CD4-positive, alpha-beta memory T cell (primary cell): ENCODE measurements at regions not wholly inside any gene's neighbourhood (a gene's known extent, or its start where the extent isn't known, plus 50 kb on each side); places are given as distances from the start of the nearest gene placed in this dataset.

Source experiments
- CTCF ChIA-PET: fragments of 350-600 bp; sonication (Branson Sonifier 250); formaldehyde crosslinking; loops from one replicate; lab custom pipeline; 2021; ENCODE audit warnings: inconsistent platforms; ENCODE audit not compliant: partially characterized antibody; lab: Charles Lee
- POLR2A ChIA-PET: fragments of 350-600 bp; sonication (Branson Sonifier 250); formaldehyde crosslinking; loops from one replicate; lab custom pipeline; 2021; ENCODE audit not compliant: partially characterized antibody; lab: Charles Lee
- DNase-seq, 5 donors: peaks; one replicate each; pipeline versions ENCODE4 v3.0.0 to v3.0.0-alpha.2; 2020 to 2022; ENCODE audit warnings: mixed read lengths in 1 of 5
- H3K27ac ChIP-seq: one replicate; pipeline ENCODE4 v1.7.0; 2013; ENCODE audit warnings: low read depth, low read length
- H3K27me3 ChIP-seq: 2 replicates; pipeline ENCODE4 v1.7.0; 2013; ENCODE audit warnings: mild to moderate bottlenecking, low read length, moderate library complexity; ENCODE audit not compliant: insufficient read depth
- H3K36me3 ChIP-seq: 2 replicates; pipeline ENCODE4 v1.7.0; 2013; ENCODE audit warnings: mild to moderate bottlenecking, low read length, moderate library complexity; ENCODE audit not compliant: insufficient read depth
- H3K4me1 ChIP-seq: 2 replicates; pipeline ENCODE4 v1.7.0; 2013; ENCODE audit warnings: mild to moderate bottlenecking, low read length, moderate library complexity; ENCODE audit not compliant: insufficient read depth
- H3K4me3 ChIP-seq, 2 donors: one replicate each; pipeline ENCODE4 v1.7.0; 2013; ENCODE audit warnings: low read length in 2 of 2, mild to moderate bottlenecking in 1 of 2
- H3K9me3 ChIP-seq, 2 donors: one replicate each; pipeline ENCODE4 v1.7.0; 2013; ENCODE audit warnings: low read length in 2 of 2, control low read depth in 1 of 2; ENCODE audit not compliant: control insufficient read depth in 1 of 2
- H3K27ac Mint-ChIP-seq, 7 donors: one replicate each; pipeline ENCODE4 v1.8.0; 2020 to 2021; ENCODE audit warnings: mixed read lengths in 7 of 7, mild to moderate bottlenecking in 6 of 7, inconsistent platforms in 3 of 7, moderate library complexity in 3 of 7
- H3K27me3 Mint-ChIP-seq, 2 donors: one replicate each; pipeline ENCODE4 v1.8.0; 2020 to 2021; ENCODE audit warnings: mixed read lengths in 2 of 2
- H3K36me3 Mint-ChIP-seq, 2 donors: one replicate each; pipeline ENCODE4 v1.8.0; 2020 to 2021; ENCODE audit warnings: mixed read lengths in 2 of 2, inconsistent platforms in 1 of 2, mild to moderate bottlenecking in 1 of 2
- H3K4me1 Mint-ChIP-seq, 4 donors: one replicate each; pipeline ENCODE4 v1.8.0; 2020 to 2021; ENCODE audit warnings: mixed read lengths in 4 of 4, mild to moderate bottlenecking in 1 of 4
- H3K4me3 Mint-ChIP-seq, 8 donors: one replicate each; pipeline ENCODE4 v1.8.0; 2020 to 2021; ENCODE audit warnings: mixed read lengths in 8 of 8, mild to moderate bottlenecking in 7 of 8, moderate library complexity in 6 of 8, inconsistent platforms in 3 of 8
- H3K9me3 Mint-ChIP-seq, 8 donors: one replicate each; pipeline ENCODE4 v1.8.0; 2020 to 2021; ENCODE audit warnings: mixed read lengths in 8 of 8, mild to moderate bottlenecking in 5 of 8, inconsistent platforms in 3 of 8, moderate library complexity in 1 of 8
- intact Hi-C: fragments of 100-400 bp; cut with micrococcal nuclease; formaldehyde crosslinking; loops from one replicate; pipeline ENCODE4 v1.15.1; 2023

- H3K27ac Mint-ChIP-seq: no peak overlapping the region
- no peak for DNase-seq
- POLR2A ChIA-PET: no interaction called here
- no peaks in the 10 kb centered on the region for H3K9me3 ChIP-seq
- CTCF ChIA-PET: no interaction called here
- intact Hi-C loops: no loop called here
- H3K27ac ChIP-seq: no peak overlapping the region
- peaks cover 0 to 4% (median 0%) of the 10 kb centered on the region in 8 donors for H3K9me3 Mint-ChIP-seq
- no peaks in the 10 kb centered on the region for H3K27me3 ChIP-seq
- no peaks in the 10 kb centered on the region for H3K4me1 Mint-ChIP-seq
- H3K4me1 ChIP-seq: no peaks in the 10 kb centered on the region
- H3K36me3 Mint-ChIP-seq: no peaks in the 10 kb centered on the region
- H3K36me3 ChIP-seq: no peaks in the 10 kb centered on the region
- H3K27me3 Mint-ChIP-seq: no peaks in the 10 kb centered on the region
- H3K4me3 ChIP-seq: no peak overlapping the region
- no peak overlapping the region for H3K4me3 Mint-ChIP-seq
Observed at GRCh38 chr1:239239529-239239928, 146.8 kb upstream of the CHRM3 start.

- CTCF ChIA-PET: no interaction called here
- DNase-seq: no peak
- H3K36me3 Mint-ChIP-seq: no peaks in the 10 kb centered on the region
- H3K4me3 Mint-ChIP-seq: no peak overlapping the region
- POLR2A ChIA-PET: no interaction called here
- no peaks in the 10 kb centered on the region for H3K27me3 Mint-ChIP-seq
- no peaks in the 10 kb centered on the region for H3K4me1 Mint-ChIP-seq
- H3K9me3 Mint-ChIP-seq: peaks cover 0 to 4% (median 0%) of the 10 kb centered on the region in 8 donors
- Histone ChIP-seq H3K4me3 (no peak overlapping the region), H3K36me3 (no peaks in the 10 kb centered on the region), H3K4me1 (no peaks in the 10 kb centered on the region), H3K27ac (no peak overlapping the region), H3K9me3 (no peaks in the 10 kb centered on the region), H3K27me3 (no peaks in the 10 kb centered on the region)
- intact Hi-C loops: no loop called here
- no peak overlapping the region for H3K27ac Mint-ChIP-seq
Observed at GRCh38 chr1:239237912-239238311, 148.5 kb upstream of the CHRM3 start.

- Mint-ChIP-seq H3K4me3 (no peak overlapping the region), H3K36me3 (no peaks in the 10 kb centered on the region), H3K27me3 (no peaks in the 10 kb centered on the region), H3K4me1 (no peaks in the 10 kb centered on the region), H3K27ac (no peak overlapping the region), H3K9me3 (peaks cover 0 to 3% (median 0%) of the 10 kb centered on the region in 8 donors)
- Histone ChIP-seq H3K4me3 (no peak overlapping the region), H3K36me3 (no peaks in the 10 kb centered on the region), H3K27ac (no peak overlapping the region), H3K4me1 (no peaks in the 10 kb centered on the region), H3K9me3 (no peaks in the 10 kb centered on the region), H3K27me3 (no peaks in the 10 kb centered on the region)
- ChIA-PET CTCF (no interaction called here), POLR2A (no interaction called here)
- intact Hi-C loops: no loop called here
- DNase-seq: no peak
Observed at GRCh38 chr1:239233626-239234025, 152.7 kb upstream of the CHRM3 start.

GRCh38 chr1:239232921-239233320 is 153.4 kb upstream of the CHRM3 start:
- no peaks in the 10 kb centered on the region for H3K4me1 Mint-ChIP-seq
- Histone ChIP-seq H3K27me3 (no peaks in the 10 kb centered on the region), H3K36me3 (no peaks in the 10 kb centered on the region), H3K9me3 (no peaks in the 10 kb centered on the region), H3K4me3 (no peak overlapping the region), H3K27ac (no peak overlapping the region), H3K4me1 (no peaks in the 10 kb centered on the region)
- H3K27ac Mint-ChIP-seq: no peak overlapping the region
- H3K36me3 Mint-ChIP-seq: no peaks in the 10 kb centered on the region
- ChIA-PET CTCF (no interaction called here), POLR2A (no interaction called here)
- H3K9me3 Mint-ChIP-seq: peaks cover 0 to 3% (median 0%) of the 10 kb centered on the region in 8 donors
- no peak overlapping the region for H3K4me3 Mint-ChIP-seq
- intact Hi-C loops: no loop called here
- H3K27me3 Mint-ChIP-seq: no peaks in the 10 kb centered on the region
- DNase-seq: no peak

GRCh38 chr1:239228451-239228850 is 157.9 kb upstream of the CHRM3 start:
- Histone ChIP-seq H3K4me3 (no peak overlapping the region), H3K4me1 (no peaks in the 10 kb centered on the region), H3K9me3 (no peaks in the 10 kb centered on the region), H3K27me3 (no peaks in the 10 kb centered on the region), H3K27ac (no peak overlapping the region), H3K36me3 (no peaks in the 10 kb centered on the region)
- H3K27ac Mint-ChIP-seq: no peak overlapping the region
- H3K36me3 Mint-ChIP-seq: no peaks in the 10 kb centered on the region
- intact Hi-C loops: no loop called here
- peaks cover 3 to 28% (median 16%) of the 10 kb centered on the region in 8 donors for H3K9me3 Mint-ChIP-seq
- H3K4me3 Mint-ChIP-seq: no peak overlapping the region
- no peaks in the 10 kb centered on the region for H3K4me1 Mint-ChIP-seq
- ChIA-PET CTCF (no interaction called here), POLR2A (no interaction called here)
- H3K27me3 Mint-ChIP-seq: no peaks in the 10 kb centered on the region
- DNase-seq: no peak

GRCh38 chr1:239225396-239225795 is 161.0 kb upstream of the CHRM3 start:
- CTCF ChIA-PET: no interaction called here
- peaks cover 0 to 48% (median 25%) of the 10 kb centered on the region in 8 donors for H3K9me3 Mint-ChIP-seq
- no peaks in the 10 kb centered on the region for H3K27me3 Mint-ChIP-seq
- DNase-seq: no peak
- H3K4me1 Mint-ChIP-seq: no peaks in the 10 kb centered on the region
- H3K4me1 ChIP-seq: no peaks in the 10 kb centered on the region
- no peak overlapping the region for H3K4me3 ChIP-seq
- H3K27me3 ChIP-seq: no peaks in the 10 kb centered on the region
- POLR2A ChIA-PET: no interaction called here
- H3K36me3 ChIP-seq: no peaks in the 10 kb centered on the region
- no peak overlapping the region for H3K4me3 Mint-ChIP-seq
- H3K9me3 ChIP-seq: no peaks in the 10 kb centered on the region
- intact Hi-C loops: no loop called here
- no peaks in the 10 kb centered on the region for H3K36me3 Mint-ChIP-seq
- H3K27ac Mint-ChIP-seq: no peak overlapping the region
- no peak overlapping the region for H3K27ac ChIP-seq

GRCh38 chr1:239224100-239224499 is 162.3 kb upstream of the CHRM3 start:
- no peaks in the 10 kb centered on the region for H3K4me1 Mint-ChIP-seq
- intact Hi-C loops: no loop called here

GRCh38 chr1:239222999-239223398 is 163.4 kb upstream of the CHRM3 start:
- peaks cover 0 to 56% (median 26%) of the 10 kb centered on the region in 8 donors for H3K9me3 Mint-ChIP-seq
- POLR2A ChIA-PET: no interaction called here

More at GRCh38 chr1:239224100-239224499, 162.3 kb upstream of the CHRM3 start:
- Mint-ChIP-seq H3K27ac (no peak overlapping the region), H3K9me3 (peaks cover 0 to 56% (median 26%) of the 10 kb centered on the region in 8 donors), H3K27me3 (no peaks in the 10 kb centered on the region), H3K36me3 (no peaks in the 10 kb centered on the region), H3K4me3 (no peak overlapping the region)
- Histone ChIP-seq H3K27me3 (no peaks in the 10 kb centered on the region), H3K4me1 (no peaks in the 10 kb centered on the region), H3K4me3 (no peak overlapping the region), H3K9me3 (no peaks in the 10 kb centered on the region), H3K27ac (no peak overlapping the region), H3K36me3 (no peaks in the 10 kb centered on the region)
- ChIA-PET POLR2A (no interaction called here), CTCF (no interaction called here)
- DNase-seq: no peak

More at GRCh38 chr1:239222999-239223398, 163.4 kb upstream of the CHRM3 start:
- CTCF ChIA-PET: no interaction called here
- Mint-ChIP-seq H3K4me1 (no peaks in the 10 kb centered on the region), H3K4me3 (no peak overlapping the region), H3K36me3 (no peaks in the 10 kb centered on the region), H3K27ac (no peak overlapping the region), H3K27me3 (no peaks in the 10 kb centered on the region)
- Histone ChIP-seq H3K9me3 (no peaks in the 10 kb centered on the region), H3K4me1 (no peaks in the 10 kb centered on the region), H3K4me3 (no peak overlapping the region), H3K27me3 (no peaks in the 10 kb centered on the region), H3K27ac (no peak overlapping the region), H3K36me3 (no peaks in the 10 kb centered on the region)
- DNase-seq: no peak
- intact Hi-C loops: no loop called here
